Fibroblast of upper back skin (primary cell): ENCODE measurements at regions not wholly inside any gene's neighbourhood (a gene's known extent, or its start where the extent isn't known, plus 50 kb on each side); places are given as distances from the start of the nearest gene placed in this dataset.

Source experiments
- DNase-seq: peaks from one replicate; pipeline ENCODE4 v3.0.0-alpha.2; 2013

- DNase-seq: no peak
These were observed 709.1 kb upstream of the FAM241A start for GRCh38 chr4:111435986-111436744.

GRCh38 chr4:111441687-111442086 lies 703.6 kb upstream of the FAM241A start:
- DNase-seq: no peak

GRCh38 chr4:111444836-111445235 lies 700.4 kb upstream of the FAM241A start:
- peak; percentile 24 for DNase-seq

- DNase-seq: peak; percentile 42
These were observed 695.6 kb upstream of the FAM241A start for GRCh38 chr4:111449657-111450056.

- DNase-seq: peak; percentile 24
These were observed 694.4 kb upstream of the FAM241A start for GRCh38 chr4:111450867-111451266.

GRCh38 chr4:111453216-111453615 lies 692.0 kb upstream of the FAM241A start:
- DNase-seq: peak; percentile 58

- DNase-seq: peak; percentile 13
These were observed 690.3 kb upstream of the FAM241A start for GRCh38 chr4:111454961-111455360.

GRCh38 chr4:111464251-111465045 lies 680.8 kb upstream of the FAM241A start:
- DNase-seq: no peak

- DNase-seq: peak; percentile 72
These were observed 678.2 kb upstream of the FAM241A start for GRCh38 chr4:111466811-111467604.

GRCh38 chr4:111475001-111475400 lies 670.3 kb upstream of the FAM241A start:
- DNase-seq: peak; percentile 58

- peak; percentile 63 for DNase-seq
These were observed 669.6 kb upstream of the FAM241A start for GRCh38 chr4:111475666-111476065.

- peak; percentile 25 for DNase-seq
These were observed 664.7 kb upstream of the FAM241A start for GRCh38 chr4:111480510-111480909.

GRCh38 chr4:111483375-111484169 lies 661.7 kb upstream of the FAM241A start:
- no peak for DNase-seq

- peak; percentile 67 for DNase-seq
These were observed 652.8 kb upstream of the FAM241A start for GRCh38 chr4:111492496-111492895.

GRCh38 chr4:111494471-111494870 lies 650.8 kb upstream of the FAM241A start:
- DNase-seq: peak; percentile 77

- DNase-seq: peak; percentile 79
These were observed 650.3 kb upstream of the FAM241A start for GRCh38 chr4:111494971-111495370.

GRCh38 chr4:111499291-111499690 lies 646.0 kb upstream of the FAM241A start:
- no peak for DNase-seq

- no peak for DNase-seq
These were observed 645.5 kb upstream of the FAM241A start for GRCh38 chr4:111499706-111500105.

GRCh38 chr4:111500858-111501257 lies 644.4 kb upstream of the FAM241A start:
- DNase-seq: no peak

GRCh38 chr4:111501946-111502345 lies 643.3 kb upstream of the FAM241A start:
- DNase-seq: peak; percentile 73

GRCh38 chr4:111502626-111503025 lies 642.6 kb upstream of the FAM241A start:
- DNase-seq: peak; percentile 77

- DNase-seq: peak; percentile 91
These were observed 638.5 kb upstream of the FAM241A start for GRCh38 chr4:111506706-111507105.
